Neural cell (in vitro differentiated cells): ENCODE measurements at regions not wholly inside any gene's neighbourhood (a gene's known extent, or its start where the extent isn't known, plus 50 kb on each side); places are given as distances from the start of the nearest gene placed in this dataset.
"Not testable (repeated sequence)": the region's sequence is repeated elsewhere in the genome, so short reads cannot be mapped to it uniquely, and the experiment has no call there.

Source experiments
- H2AFZ ChIP-seq: fragments of 200-600, 300-800 bp; sonication (generic), shearing (Covaris generic); 2 replicates; pipeline ENCODE4 v1.6.0; 2014; ENCODE audit warnings: low read depth, mild to moderate bottlenecking, antibody characterized with exemption, low read length, moderate library complexity
- H3F3A ChIP-seq: fragments of 200-600 bp; shearing (Covaris generic); 2 replicates; pipeline ENCODE4 v1.6.1; 2016; ENCODE audit warnings: mild to moderate bottlenecking, moderate library complexity, mixed read lengths, antibody characterized with exemption, low read length; ENCODE audit not compliant: insufficient read depth, poor library complexity, severe bottlenecking
- H3K27ac ChIP-seq: fragments of 200-600, 300-800 bp; sonication (generic), shearing (Covaris generic); 2 replicates; pipeline ENCODE4 v1.5.1; 2014; ENCODE audit warnings: mild to moderate bottlenecking, low read length, moderate library complexity
- H3K27me3 ChIP-seq: fragments of 300-800, 200-600 bp; sonication (generic), shearing (Covaris generic); 2 replicates; pipeline ENCODE4 v1.6.0; 2014; ENCODE audit warnings: mild to moderate bottlenecking, low read depth, low read length, moderate library complexity; ENCODE audit not compliant: insufficient read depth
- H3K36me3 ChIP-seq: fragments of 300-800, 200-600 bp; sonication (generic), shearing (Covaris generic); 2 replicates; pipeline ENCODE4 v1.5.1; 2014; ENCODE audit warnings: mild to moderate bottlenecking, antibody characterized with exemption, low read length, moderate library complexity; ENCODE audit not compliant: insufficient read depth
- H3K4me2 ChIP-seq: fragments of 300-800, 200-600 bp; sonication (generic), shearing (Covaris generic); 2 replicates; pipeline ENCODE4 v1.6.0; 2014; ENCODE audit warnings: mild to moderate bottlenecking, low read length
- H3K4me3 ChIP-seq: fragments of 300-800, 200-600 bp; sonication (generic), shearing (Covaris generic); 2 replicates; pipeline ENCODE4 v1.5.1; 2014; ENCODE audit warnings: mild to moderate bottlenecking, low read length, moderate library complexity
- H3K79me2 ChIP-seq: fragments of 200-600 bp; shearing (Covaris generic); replicated peaks from 2 replicates; pipeline ENCODE4 v1.6.0; 2014; ENCODE audit warnings: mild to moderate bottlenecking, low read length, moderate library complexity; ENCODE audit not compliant: insufficient read depth
- H3K9ac ChIP-seq: fragments of 300-800, 200-600 bp; sonication (generic), shearing (Covaris generic); 2 replicates; pipeline ENCODE4 v1.6.1; 2016; ENCODE audit warnings: mild to moderate bottlenecking, low read length, mixed read lengths
- H3K9me2 ChIP-seq: fragments of 200-600 bp; shearing (Covaris generic); 2 replicates; pipeline ENCODE4 v1.6.1; 2016; ENCODE audit warnings: mild to moderate bottlenecking, low read length, mixed read lengths; ENCODE audit not compliant: insufficient read depth
- H3K9me3 ChIP-seq: fragments of 200-600, 300-800 bp; sonication (generic), shearing (Covaris generic); 2 replicates; pipeline ENCODE4 v1.6.1; 2016; ENCODE audit warnings: mild to moderate bottlenecking, mixed run types, low read length, moderate library complexity, mixed read lengths
- H4K20me1 ChIP-seq: fragments of 200-600 bp; shearing (Covaris generic); 2 replicates; pipeline ENCODE4 v1.6.1; 2016; ENCODE audit warnings: mild to moderate bottlenecking, mixed run types; ENCODE audit not compliant: insufficient read depth
- CTCF ChIP-seq: fragments of 450-650 bp; IDR thresholded peaks from 2 replicates; pipeline ENCODE4 v1.5.1; 2014; ENCODE audit warnings: antibody characterized with exemption, mild to moderate bottlenecking, moderate library complexity; ENCODE audit not compliant: poor library complexity, severe bottlenecking
- EP300 ChIP-seq: fragments of 450-650 bp; conservative IDR thresholded peaks from 2 replicates; pipeline ENCODE4 v1.6.1; 2014; ENCODE audit warnings: antibody characterized with exemption, mild to moderate bottlenecking, moderate library complexity; ENCODE audit not compliant: poor library complexity, severe bottlenecking
- EZH2 ChIP-seq: fragments of 200-600, 300-800 bp; shearing (Covaris generic), sonication (generic); IDR thresholded peaks from 2 replicates; pipeline ENCODE4 v1.6.1; 2014; ENCODE audit warnings: antibody characterized with exemption, low read length, borderline replicate concordance, mild to moderate bottlenecking; ENCODE audit not compliant: insufficient read depth, poor library complexity, severe bottlenecking
- MXI1 ChIP-seq: fragments of 450-650 bp; conservative IDR thresholded peaks from 2 replicates; pipeline ENCODE4 v1.6.1; 2014; ENCODE audit warnings: antibody characterized with exemption, mild to moderate bottlenecking; ENCODE audit not compliant: poor library complexity, severe bottlenecking
- POLR2AphosphoS5 ChIP-seq: IDR thresholded peaks from 2 replicates; pipeline ENCODE4 v1.6.1; 2012
- RAD21 ChIP-seq: fragments of 450-650 bp; conservative IDR thresholded peaks from 2 replicates; pipeline ENCODE4 v1.6.1; 2014; ENCODE audit warnings: antibody characterized with exemption, mild to moderate bottlenecking, moderate library complexity
- REST ChIP-seq: IDR thresholded peaks from 2 replicates; pipeline ENCODE4 v1.6.1; 2012; ENCODE audit warnings: borderline replicate concordance
- SMC3 ChIP-seq: fragments of 450-650 bp; conservative IDR thresholded peaks from 2 replicates; pipeline ENCODE4 v1.6.1; 2014; ENCODE audit warnings: antibody characterized with exemption, mild to moderate bottlenecking, moderate library complexity; ENCODE audit not compliant: poor library complexity
- TAF1 ChIP-seq: IDR thresholded peaks from 2 replicates; pipeline ENCODE4 v1.6.1; 2012; ENCODE audit warnings: low read depth

GRCh38 chr6:157748839-157749571 lies 74.0 kb upstream of the SNX9 start:
- no peak overlapping the region for H2AFZ ChIP-seq
- H3K27ac ChIP-seq, result no peak overlapping the region
- no peak for TF ChIP-seq MXI1
- TF ChIP-seq RAD21, result no peak
- TF ChIP-seq TAF1, result no peak
- TF ChIP-seq POLR2AphosphoS5, result no peak
- no peak overlapping the region for H3K4me3 ChIP-seq
- no peaks in the 10 kb centered on the region for H3K9me2 ChIP-seq
- H3F3A ChIP-seq, result no peaks in the 10 kb centered on the region
- H4K20me1 ChIP-seq, result no peaks in the 10 kb centered on the region
- H3K36me3 ChIP-seq, result no peaks in the 10 kb centered on the region
- no peaks in the 10 kb centered on the region for H3K9me3 ChIP-seq
- no peak overlapping the region for H3K9ac ChIP-seq
- no peak overlapping the region for H3K4me2 ChIP-seq
- H3K27me3 ChIP-seq, result peaks cover 4% of the 10 kb centered on the region
- H3K79me2 ChIP-seq, result no peaks in the 10 kb centered on the region

DNA sequence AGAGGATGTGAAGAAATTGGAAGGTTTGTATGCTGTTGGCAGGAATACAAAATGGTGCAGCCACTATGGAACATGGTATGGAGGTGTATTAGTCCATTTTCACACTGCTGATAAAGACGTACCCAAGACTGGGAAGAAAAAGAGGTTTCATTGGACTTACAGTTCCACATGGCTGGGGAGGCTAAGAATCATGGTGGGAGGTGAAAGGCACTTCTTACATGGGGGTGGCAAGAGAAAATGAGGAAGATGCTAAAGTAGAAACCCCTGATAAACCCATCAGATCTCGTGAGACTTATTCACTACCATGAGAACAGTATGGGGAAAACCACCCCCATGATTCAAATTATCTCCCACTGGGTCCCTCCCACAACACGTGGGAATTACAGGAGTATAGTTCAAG lies 72.1 kb upstream of the SNX9 start:
- not testable (repeated sequence) for H3K4me2 ChIP-seq, H2AFZ ChIP-seq, H3K4me3 ChIP-seq, H4K20me1 ChIP-seq, H3K27ac ChIP-seq, H3K36me3 ChIP-seq, H3K27me3 ChIP-seq, H3K9ac ChIP-seq, H3K9me3 ChIP-seq, H3F3A ChIP-seq, H3K79me2 ChIP-seq, H3K9me2 ChIP-seq

GRCh38 chr6:157751547-157752200 lies 71.4 kb upstream of the SNX9 start:
- Histone ChIP-seq H3K27ac (no peak overlapping the region), H3K4me3 (no peak overlapping the region), H3K27me3 (peaks cover 4% of the 10 kb centered on the region), H3K9ac (no peak overlapping the region), H3K4me2 (no peak overlapping the region), H4K20me1 (no peaks in the 10 kb centered on the region), H3K36me3 (no peaks in the 10 kb centered on the region), H3K9me2 (no peaks in the 10 kb centered on the region), H3K9me3 (no peaks in the 10 kb centered on the region), H3F3A (no peaks in the 10 kb centered on the region), H2AFZ (no peak overlapping the region), H3K79me2 (no peaks in the 10 kb centered on the region)
- TF ChIP-seq EZH2 (no peak), EP300 (no peak), REST (no peak), TAF1 (no peak), POLR2AphosphoS5 (no peak), RAD21 (no peak), SMC3 (no peak), CTCF (no peak), MXI1 (no peak)

GRCh38 chr6:157752879-157753278 lies 70.2 kb upstream of the SNX9 start:
- not testable (repeated sequence) for H3K36me3 ChIP-seq, H3K79me2 ChIP-seq, H3K4me2 ChIP-seq, H3K9me3 ChIP-seq, H2AFZ ChIP-seq, H3K9me2 ChIP-seq, H3K4me3 ChIP-seq, H3K27me3 ChIP-seq, H3K9ac ChIP-seq, H3K27ac ChIP-seq, H3F3A ChIP-seq, H4K20me1 ChIP-seq
